ENCODE measurements at regions not wholly inside any gene's neighbourhood (a gene's known extent, or its start where the extent isn't known, plus 50 kb on each side); places are given as distances from the start of the nearest gene placed in this dataset.
"Not testable (repeated sequence)": the region's sequence is repeated elsewhere in the genome, so short reads cannot be mapped to it uniquely, and the experiment has no call there.

DNA sequence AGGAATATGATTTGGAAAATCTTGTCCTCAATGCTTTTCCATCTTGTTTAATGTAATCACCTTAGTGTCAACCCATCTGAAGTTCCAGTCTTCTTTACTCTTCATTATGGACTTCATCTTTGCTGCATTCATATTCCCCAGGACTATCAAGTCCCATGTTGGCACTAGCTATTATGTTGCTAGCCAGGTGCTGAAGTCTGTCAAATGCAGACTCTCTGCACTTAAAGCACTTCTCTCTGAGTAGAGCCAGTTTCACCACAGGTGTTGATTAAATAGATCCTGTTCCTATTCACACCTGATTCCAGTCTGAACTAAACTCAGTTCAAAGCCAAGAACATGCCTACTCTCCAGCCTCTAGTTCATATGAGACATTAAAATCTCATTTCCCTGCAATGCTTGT, 75.0 kb upstream of the PKN2 start:
- TF ChIP-seq, protein P1, sequence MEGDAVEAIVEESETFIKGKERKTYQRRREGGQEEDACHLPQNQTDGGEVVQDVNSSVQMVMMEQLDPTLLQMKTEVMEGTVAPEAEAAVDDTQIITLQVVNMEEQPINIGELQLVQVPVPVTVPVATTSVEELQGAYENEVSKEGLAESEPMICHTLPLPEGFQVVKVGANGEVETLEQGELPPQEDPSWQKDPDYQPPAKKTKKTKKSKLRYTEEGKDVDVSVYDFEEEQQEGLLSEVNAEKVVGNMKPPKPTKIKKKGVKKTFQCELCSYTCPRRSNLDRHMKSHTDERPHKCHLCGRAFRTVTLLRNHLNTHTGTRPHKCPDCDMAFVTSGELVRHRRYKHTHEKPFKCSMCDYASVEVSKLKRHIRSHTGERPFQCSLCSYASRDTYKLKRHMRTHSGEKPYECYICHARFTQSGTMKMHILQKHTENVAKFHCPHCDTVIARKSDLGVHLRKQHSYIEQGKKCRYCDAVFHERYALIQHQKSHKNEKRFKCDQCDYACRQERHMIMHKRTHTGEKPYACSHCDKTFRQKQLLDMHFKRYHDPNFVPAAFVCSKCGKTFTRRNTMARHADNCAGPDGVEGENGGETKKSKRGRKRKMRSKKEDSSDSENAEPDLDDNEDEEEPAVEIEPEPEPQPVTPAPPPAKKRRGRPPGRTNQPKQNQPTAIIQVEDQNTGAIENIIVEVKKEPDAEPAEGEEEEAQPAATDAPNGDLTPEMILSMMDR (conservative IDR thresholded peaks at IDR 0.05; ENCODE audit: low read depth, low read length), result no peak
- no peak for DNase-seq (ENCODE audit: low read depth)
- no peak overlapping the region for H3K4me3 ChIP-seq (ENCODE audit: low read depth, low read length)

DNA sequence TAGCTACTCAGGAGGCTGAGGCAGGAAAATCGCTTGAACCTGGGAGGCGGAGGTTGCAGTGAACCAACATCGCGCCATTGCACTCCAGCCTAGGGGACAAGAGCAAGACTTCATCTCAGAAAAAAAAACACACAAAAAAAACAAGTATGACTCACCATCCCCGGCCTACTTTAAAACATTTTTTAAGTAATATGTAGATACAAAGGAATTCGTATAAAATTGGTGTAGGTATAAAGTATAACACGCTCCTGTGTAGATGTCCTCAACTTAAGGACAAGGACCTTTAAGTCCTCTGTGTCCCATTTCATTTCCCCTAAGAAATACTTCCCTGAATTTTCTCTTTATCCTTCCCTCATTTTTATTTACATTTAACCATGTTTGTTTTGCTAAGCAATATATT, 73.4 kb upstream of the PKN2 start:
- H3K4me3 ChIP-seq (ENCODE audit: low read depth, low read length), result no peak overlapping the region
- TF ChIP-seq, protein P1 (conservative IDR thresholded peaks at IDR 0.05; ENCODE audit: low read depth, low read length), result no peak
- DNase-seq (ENCODE audit: low read depth), result no peak

DNA sequence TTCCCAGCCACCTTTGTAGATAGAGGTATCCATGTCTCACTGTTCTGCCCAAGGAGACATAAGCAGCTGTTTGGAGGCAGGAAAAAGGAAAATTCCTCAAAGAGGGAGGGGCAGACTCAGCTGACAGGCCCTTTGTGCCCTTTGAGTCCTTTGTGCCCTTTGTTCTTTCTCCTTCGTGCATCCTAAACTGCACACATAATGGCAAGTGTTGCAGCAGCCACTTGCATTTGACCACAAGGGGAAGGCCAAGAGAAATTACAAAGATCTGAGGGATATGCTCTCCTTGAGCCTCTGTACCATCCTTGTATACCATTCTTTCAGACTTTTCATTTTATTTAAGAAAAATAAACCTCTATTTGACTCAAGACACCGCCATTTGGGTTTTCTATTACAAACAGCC, 71.8 kb upstream of the PKN2 start:
- no peak overlapping the region for H3K4me3 ChIP-seq (ENCODE audit: low read depth, low read length)
- TF ChIP-seq, protein P1 (conservative IDR thresholded peaks at IDR 0.05; ENCODE audit: low read depth, low read length), result peak; percentile 20
- no peak for DNase-seq (ENCODE audit: low read depth)

DNA sequence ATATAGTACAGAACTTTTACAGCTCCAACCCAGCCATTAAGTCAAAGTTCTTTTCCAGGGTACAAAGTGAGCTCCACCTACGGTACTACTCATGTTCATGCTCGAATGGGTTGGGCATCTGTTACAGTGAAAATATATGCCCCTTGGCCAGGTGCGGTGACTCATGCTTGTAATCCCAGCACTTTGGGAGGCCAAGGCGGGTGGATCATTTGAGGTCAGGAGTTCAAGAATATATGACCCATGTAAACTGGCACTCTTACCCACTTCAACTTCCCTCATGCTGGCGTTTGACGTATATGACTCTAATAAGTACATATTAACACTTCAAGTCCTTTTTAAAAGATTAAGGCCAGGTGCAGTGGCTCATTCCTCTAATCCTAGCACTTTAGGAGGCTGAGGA, 71.3 kb upstream of the PKN2 start:
- TF ChIP-seq, protein P1 (conservative IDR thresholded peaks at IDR 0.05; ENCODE audit: low read depth, low read length), result no peak
- H3K4me3 ChIP-seq (ENCODE audit: low read depth, low read length), result no peak overlapping the region
- DNase-seq (ENCODE audit: low read depth), result peak; percentile 30

DNA sequence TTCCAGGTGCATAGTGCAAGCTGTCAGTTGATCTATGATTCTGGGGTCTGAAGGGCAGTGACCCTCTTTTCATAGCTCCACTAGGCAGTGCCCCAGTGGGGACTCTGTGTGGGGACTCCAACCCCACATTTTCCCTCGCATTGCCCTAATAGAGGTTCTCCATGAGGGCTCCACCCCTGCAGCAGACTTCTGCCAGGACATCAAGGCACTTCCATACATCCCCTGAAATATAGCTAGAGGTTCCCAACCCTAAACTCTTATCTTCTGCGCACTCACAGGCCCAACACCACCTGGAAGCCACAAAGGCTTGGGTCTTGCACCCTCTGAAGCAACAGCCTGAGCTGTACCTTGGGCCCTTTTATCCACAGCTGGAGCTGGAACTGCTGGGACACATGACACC, 65.7 kb upstream of the PKN2 start:
- TF ChIP-seq, protein P1 (conservative IDR thresholded peaks at IDR 0.05; ENCODE audit: low read depth, low read length), result no peak

DNA sequence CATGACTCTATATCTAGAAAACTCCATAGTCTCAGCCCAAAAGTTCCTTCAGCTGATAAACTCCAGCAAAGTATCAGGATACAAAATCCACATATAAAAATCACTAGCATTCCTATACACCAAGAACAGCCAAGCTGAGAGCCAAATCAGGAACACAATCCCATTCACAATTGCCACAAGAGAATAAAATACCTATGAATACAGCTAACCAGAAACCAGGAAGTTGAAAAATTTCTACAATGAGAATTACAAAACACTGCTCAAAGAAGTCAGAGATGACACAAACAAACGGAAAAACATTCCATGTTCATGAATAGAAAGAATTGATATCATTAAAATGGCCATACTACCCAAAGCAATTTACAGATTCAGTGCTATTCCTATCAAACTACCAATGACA, 61.0 kb upstream of the PKN2 start:
- not testable (repeated sequence) for H3K4me3 ChIP-seq (ENCODE audit: low read depth, low read length); DNase-seq (ENCODE audit: low read depth)

More for the DNA sequence above, 65.7 kb upstream of the PKN2 start:
- no peak overlapping the region for H3K4me3 ChIP-seq (ENCODE audit: low read depth, low read length)
- DNase-seq (ENCODE audit: low read depth), result no peak
